LNCAP (cell line): ENCODE measurements at regions not wholly inside any gene's neighbourhood (a gene's known extent, or its start where the extent isn't known, plus 50 kb on each side); places are given as distances from the start of the nearest gene placed in this dataset.

Source experiments
- CTCF ChIP-seq: fragments of 450-650 bp; IDR thresholded peaks from 2 replicates; pipeline ENCODE4 v1.5.1; 2017; ENCODE audit warnings: mild to moderate bottlenecking

DNA sequence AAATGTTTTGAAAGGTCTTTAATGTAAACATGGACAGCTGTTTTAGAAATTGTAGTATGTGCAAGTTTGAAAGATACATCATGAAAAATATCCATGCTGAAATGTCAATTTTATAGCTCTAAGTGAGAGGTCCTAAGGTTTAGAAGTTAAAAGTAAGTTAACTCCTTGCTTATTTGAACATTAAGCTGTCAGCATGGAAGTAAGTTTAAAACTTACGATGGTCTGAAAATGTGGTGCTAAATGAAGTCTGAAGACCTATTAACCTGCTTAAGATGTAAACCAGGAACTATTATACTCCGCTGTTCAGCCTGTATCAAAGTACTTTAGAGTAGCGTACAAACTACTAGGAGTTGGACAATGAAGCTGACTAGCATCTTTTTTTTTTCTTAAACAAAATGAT, 1082.4 kb downstream of the TMTC2 start:
- TF ChIP-seq CTCF = no peak

GRCh38 chr12:83767723-83768122, 1081.0 kb downstream of the TMTC2 start:
- no peak for TF ChIP-seq CTCF

DNA sequence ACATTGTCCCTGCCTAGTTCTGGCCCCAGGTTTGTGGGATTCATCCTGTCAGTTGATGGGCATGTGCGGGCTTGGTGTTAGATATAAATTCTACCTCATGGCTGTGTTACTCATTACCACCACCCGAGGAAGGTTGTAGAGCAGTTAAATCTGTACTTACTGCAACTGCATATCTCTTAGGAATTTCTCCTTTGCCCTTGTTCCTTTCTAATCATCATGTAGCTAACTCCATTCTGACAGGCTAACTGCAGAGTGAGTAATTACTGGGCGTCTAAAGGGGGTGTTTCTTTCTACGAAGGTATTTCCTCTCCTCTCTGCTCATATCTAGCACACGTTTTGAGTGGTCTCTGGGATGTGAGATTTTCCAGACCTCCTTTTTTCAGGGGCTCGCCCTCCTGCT, 1076.7 kb downstream of the TMTC2 start:
- TF ChIP-seq CTCF = no peak

- no peak for TF ChIP-seq CTCF
Observed at GRCh38 chr12:83759906-83760305, 1073.2 kb downstream of the TMTC2 start.

GRCh38 chr12:83758888-83759631, 1072.4 kb downstream of the TMTC2 start:
- no peak for TF ChIP-seq CTCF

DNA sequence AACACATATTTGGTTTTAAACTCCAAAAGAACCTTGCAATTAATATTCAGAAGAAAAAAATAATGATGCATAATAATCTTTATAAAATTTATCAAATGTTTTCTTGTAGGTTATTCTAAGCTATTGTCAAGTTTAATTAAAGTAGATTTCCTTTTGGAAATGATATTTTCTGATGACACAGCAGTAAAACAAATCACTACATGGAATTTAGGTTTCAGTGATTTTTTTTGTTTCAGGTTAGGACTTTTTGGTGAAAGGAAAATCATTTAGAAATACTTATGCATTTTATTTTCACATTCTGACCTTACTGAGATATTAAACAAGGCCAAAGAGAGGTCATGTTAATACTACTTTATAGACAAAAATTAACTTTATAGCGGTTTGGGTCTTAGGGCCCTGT, 1067.2 kb downstream of the TMTC2 start:
- no peak for TF ChIP-seq CTCF

- TF ChIP-seq CTCF = no peak
Observed at GRCh38 chr12:83753205-83753604, 1066.5 kb downstream of the TMTC2 start.

- no peak for TF ChIP-seq CTCF
Observed at GRCh38 chr12:83739607-83740006, 1052.9 kb downstream of the TMTC2 start.
